SW480 (cell line): ENCODE measurements at regions not wholly inside any gene's neighbourhood (a gene's known extent, or its start where the extent isn't known, plus 50 kb on each side); places are given as distances from the start of the nearest gene placed in this dataset.

Experiments
- DNase-seq: peaks from one replicate; pipeline ENCODE4 v3.0.0-alpha.2; 2016; ENCODE audit warnings: low spot score

DNA sequence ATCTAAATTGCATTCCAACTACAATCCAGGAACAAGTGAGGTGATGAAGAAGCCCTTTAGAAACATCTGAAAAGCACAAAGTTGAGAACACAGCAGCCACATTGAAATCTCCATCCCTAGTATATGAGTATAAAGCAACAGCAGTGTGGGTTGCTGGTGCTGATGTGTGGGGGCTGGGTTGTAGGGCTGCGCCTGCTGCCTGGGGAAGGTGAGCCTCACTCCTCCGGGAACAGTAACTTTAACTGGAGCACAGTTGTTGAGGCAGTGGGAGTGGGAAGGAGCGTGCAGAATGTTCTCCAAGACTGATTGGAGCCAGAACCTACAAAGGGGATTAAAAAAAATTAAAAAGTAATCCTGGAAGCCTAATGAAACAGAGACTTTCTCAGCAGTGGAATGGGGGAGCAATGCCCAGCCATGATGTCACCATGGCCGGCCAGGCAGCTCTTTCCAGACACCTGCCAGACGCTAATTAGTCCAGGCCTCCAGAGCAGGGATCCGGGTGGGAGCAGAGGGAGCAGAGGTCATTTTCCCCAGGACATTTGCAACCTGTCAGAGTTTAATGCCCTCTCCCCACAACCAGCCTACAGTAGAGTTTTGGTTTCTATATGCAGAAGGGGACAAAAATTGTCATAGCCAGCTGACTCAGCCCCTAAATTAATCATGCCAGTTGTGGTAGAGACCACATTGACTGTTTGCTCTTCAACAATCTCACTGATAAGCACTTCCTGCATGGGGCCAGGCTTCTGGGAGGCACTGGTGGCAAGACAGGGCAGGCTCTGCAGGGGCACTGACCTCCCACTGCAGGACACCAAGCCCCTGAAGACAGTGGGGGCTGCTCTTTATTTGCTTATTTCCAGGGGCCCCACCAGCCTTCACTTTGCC, 133.0 kb upstream of the ZNF32 start:
- DNase-seq, result no peak

GRCh38 chr10:43778571-43778970, 129.9 kb upstream of the ZNF32 start:
- DNase-seq, result no peak

- DNase-seq, result no peak
Measured at GRCh38 chr10:43775384-43775783, 126.7 kb upstream of the ZNF32 start.

GRCh38 chr10:43774234-43774769, 125.6 kb upstream of the ZNF32 start:
- DNase-seq, result no peak

GRCh38 chr10:43773736-43774135, 125.1 kb upstream of the ZNF32 start:
- no peak for DNase-seq

GRCh38 chr10:43772171-43772570, 123.5 kb upstream of the ZNF32 start:
- DNase-seq, result no peak

DNA sequence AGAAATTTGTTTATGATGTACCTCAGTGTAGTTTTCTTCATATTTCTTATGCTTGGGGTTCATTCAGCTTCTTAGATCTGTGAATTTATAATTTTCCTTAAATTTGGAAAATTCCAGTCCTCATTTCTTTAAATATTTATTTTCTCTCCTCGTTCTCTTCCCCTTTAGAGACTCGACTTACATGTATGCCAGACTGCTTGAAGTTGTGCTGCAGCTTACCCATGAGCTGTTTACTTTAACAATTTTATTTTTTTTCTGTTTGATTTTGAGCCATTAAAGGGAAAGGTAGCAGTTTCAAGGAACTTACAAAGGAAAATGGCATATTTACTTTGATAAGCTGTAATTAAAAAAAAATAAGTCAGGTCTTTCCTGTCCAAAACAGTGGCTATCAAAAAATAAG, 123.0 kb upstream of the ZNF32 start:
- no peak for DNase-seq

- DNase-seq, result no peak
Measured at GRCh38 chr10:43765516-43765915, 116.8 kb upstream of the ZNF32 start.

GRCh38 chr10:43763846-43764245, 115.2 kb upstream of the ZNF32 start:
- DNase-seq, result no peak

GRCh38 chr10:43760514-43760913, 111.8 kb upstream of the ZNF32 start:
- DNase-seq, result no peak

- no peak for DNase-seq
Measured at GRCh38 chr10:43759216-43759615, 110.5 kb upstream of the ZNF32 start.

DNA sequence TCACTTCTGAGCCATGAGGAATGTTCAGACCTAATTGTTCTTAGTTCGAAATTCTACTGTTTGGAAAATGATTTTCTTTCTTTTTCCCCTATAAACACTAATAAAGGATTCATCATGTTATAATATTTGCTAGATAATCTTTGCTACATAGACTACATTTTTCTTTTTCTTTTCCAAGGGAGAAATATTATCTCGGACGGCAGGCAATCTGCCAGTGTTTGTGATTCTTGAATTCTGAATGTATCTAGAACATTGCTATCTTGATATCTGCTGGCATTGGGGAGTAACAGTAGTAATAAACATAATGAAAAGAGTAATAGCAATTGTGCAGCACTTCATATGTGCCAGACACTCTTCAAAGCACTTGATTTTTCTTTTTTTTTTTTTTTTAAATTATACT, 107.7 kb upstream of the ZNF32 start:
- DNase-seq, result no peak

GRCh38 chr10:43754569-43755260, 106.0 kb upstream of the ZNF32 start:
- DNase-seq, result no peak

- no peak for DNase-seq
Measured at GRCh38 chr10:43753397-43754061, 104.8 kb upstream of the ZNF32 start.

DNA sequence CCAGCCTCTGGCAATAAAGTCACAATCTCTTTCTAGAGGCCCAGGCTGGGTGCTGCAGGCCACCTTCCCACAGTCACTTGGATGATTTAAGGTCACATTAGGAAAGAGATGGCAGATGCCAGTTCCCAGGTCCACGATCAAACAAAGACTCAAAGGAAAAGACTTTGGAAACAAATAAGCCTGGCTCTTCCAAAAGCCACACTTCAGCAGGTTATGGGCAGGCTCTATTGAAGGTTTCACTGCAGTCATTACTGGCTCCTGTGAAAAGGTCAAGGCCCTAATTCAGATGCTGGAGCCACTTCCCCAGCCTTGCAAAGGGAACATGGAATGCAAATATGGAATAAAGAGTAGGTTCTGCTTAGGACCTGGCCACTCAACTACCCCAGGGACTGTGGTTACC, 104.0 kb upstream of the ZNF32 start:
- DNase-seq, result no peak

DNA sequence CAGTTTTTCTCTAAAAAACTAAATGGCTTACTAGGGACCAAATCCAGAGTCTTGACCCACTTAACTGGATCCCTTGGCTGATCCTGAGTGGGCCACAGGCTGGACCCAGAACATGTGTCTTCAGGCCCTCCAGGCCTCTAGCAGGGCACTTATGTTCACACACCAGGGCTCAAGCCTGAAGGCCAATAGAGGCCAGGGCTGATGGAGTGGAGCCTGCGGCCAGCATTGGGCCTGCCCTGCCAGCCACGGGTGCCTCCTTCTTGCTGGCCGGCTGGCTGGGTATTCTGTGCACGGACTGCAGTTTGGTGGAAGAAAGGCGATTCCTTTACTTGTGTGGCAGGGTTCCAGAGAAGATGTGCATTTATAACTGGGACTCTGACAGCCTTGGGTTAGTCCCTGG, 103.0 kb upstream of the ZNF32 start:
- DNase-seq, result no peak

GRCh38 chr10:43749940-43750552, 101.4 kb upstream of the ZNF32 start:
- DNase-seq, result no peak

GRCh38 chr10:43749145-43749576, 100.5 kb upstream of the ZNF32 start:
- DNase-seq, result no peak

DNA sequence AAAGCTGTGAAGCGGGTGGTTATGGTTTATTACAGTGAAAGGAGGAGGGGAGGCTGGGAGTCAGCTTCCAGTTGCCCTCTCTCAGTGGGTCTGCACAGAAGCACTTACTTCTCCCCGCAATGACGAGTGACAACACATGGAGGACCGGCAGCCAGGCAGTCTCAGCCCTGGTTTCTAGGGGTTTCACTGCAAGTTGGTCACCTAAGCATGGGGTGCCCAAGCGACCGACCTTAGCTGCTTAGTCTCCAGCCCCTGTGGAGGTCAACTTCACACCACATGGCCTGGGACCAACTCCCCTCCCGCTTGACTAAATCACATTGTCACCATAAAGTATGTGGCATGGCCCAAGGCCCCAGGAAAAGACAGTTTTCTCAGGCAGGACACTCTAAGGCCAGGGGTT, 99.9 kb upstream of the ZNF32 start:
- no peak for DNase-seq

DNA sequence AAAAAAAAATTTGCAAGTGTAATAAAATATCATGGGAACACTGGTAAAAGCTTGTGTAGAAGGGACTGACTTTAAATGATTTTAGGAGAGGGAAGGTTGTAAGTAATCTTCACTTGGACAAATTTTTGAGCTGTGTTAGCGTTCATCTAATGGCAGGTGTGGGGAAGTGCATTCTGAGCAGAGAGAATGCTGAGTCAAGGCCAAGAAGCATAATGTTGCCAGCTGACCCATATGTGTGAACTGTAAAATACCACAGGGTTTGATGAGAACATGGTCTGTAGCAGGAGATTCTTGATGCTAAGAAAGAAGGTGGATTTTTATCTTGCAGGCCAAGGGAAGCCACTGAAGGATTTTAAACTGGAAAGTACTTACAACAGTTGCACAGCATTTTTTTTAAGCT, 98.2 kb upstream of the ZNF32 start:
- no peak for DNase-seq

GRCh38 chr10:43739161-43739560, 90.5 kb upstream of the ZNF32 start:
- no peak for DNase-seq

- DNase-seq, result no peak
Measured at GRCh38 chr10:43737003-43737402, 88.3 kb upstream of the ZNF32 start.
